Prostate gland (tissue), 2 donors: ENCODE measurements at regions not wholly inside any gene's neighbourhood (a gene's known extent, or its start where the extent isn't known, plus 50 kb on each side); places are given as distances from the start of the nearest gene placed in this dataset.

Experiments used
- CTCF ChIP-seq, 4 experiments: fragments of 200-600 bp in 2 of 4; fragments of 450-650 bp in 2 of 4; sonication (generic) in 2 of 4; IDR thresholded peaks; 1 replicate in 3 of 4; 2 replicates in 1 of 4; pipeline ENCODE4 v1.5.1; 2016 to 2019; ENCODE audit warnings: antibody characterized with exemption in 4 of 4, mild to moderate bottlenecking in 2 of 4, moderate library complexity in 2 of 4
- POLR2A ChIP-seq: fragments of 450-650 bp; IDR thresholded peaks from one replicate; pipeline ENCODE4 v1.6.1; 2016; ENCODE audit warnings: antibody characterized with exemption, mild to moderate bottlenecking
- POLR2AphosphoS5 ChIP-seq: sonication (generic); formaldehyde crosslinking; IDR thresholded peaks from one replicate; pipeline ENCODE4 v1.6.1; 2017; ENCODE audit warnings: antibody characterized with exemption

- TF ChIP-seq POLR2AphosphoS5, result no peak
- TF ChIP-seq CTCF (IDR thresholded peaks at IDR 0.05), result no peak
- TF ChIP-seq POLR2A, result no peak
These were observed 1004.2 kb downstream of the TMEM121 start for GRCh38 chr14:106530423-106531107.
